ENCODE measurements at regions not wholly inside any gene's neighbourhood (a gene's known extent, or its start where the extent isn't known, plus 50 kb on each side); places are given as distances from the start of the nearest gene placed in this dataset.

DNA sequence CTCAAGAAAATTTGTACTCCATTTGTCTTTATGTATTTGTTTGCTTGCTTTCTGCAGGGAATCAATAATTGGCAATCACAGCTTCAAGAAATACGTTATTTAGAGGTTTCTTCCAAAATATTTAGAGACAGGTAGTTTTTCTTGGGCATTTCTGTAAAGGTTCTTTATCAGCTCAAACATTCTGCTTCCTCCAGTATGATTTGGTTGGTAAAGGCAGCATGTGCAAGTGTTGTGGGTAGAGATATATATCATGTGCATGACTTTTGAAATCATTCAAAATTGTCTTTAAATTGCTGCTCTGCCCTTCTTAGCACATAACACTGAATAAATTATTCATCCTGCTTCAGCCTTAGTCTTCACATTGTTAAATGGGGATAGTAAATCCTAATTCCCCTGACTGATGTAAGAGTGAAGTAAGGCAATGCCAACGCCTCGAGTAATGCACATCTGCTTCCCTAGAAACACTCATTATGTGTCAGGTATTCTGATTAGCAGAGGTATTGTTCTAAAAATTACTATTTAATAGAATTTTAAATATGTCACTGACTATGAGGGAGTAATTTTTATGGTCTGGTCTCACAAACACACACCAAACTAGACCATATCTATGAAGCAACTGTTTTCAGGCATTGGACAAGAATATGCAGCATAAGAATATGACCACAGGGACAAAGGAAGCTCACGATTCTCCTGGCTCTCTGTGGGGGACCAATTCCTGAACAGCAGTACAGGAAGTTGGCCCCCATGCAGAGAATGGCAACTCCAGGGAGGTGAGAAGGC lies 77.3 kb upstream of the AKR1E2 start:
- no peaks in the 10 kb centered on the region for H3K9me3 Mint-ChIP-seq
- H3K4me1 Mint-ChIP-seq, result no peaks in the 10 kb centered on the region
- no peaks in the 10 kb centered on the region for H3K36me3 Mint-ChIP-seq

DNA sequence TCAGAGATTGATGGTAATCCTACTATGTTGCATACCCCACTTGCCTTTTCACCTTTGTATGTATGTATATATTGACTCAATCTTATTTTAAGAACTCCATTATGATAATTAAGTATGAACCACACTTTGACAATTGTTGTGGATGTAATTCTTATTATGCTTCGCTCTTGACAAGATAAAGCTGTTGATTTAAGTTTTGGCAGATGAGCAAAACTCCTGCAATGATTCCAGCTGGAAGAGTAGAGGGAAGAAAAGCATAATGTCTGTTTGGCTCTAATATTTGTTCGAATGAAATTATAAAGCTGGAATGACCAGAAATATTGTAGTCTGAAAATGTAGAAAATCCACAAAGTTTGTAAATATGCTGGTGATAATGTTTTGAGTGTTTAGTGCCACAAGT lies 83.8 kb upstream of the AKR1E2 start:
- Mint-ChIP-seq H3K27ac (no peak overlapping the region), H3K36me3 (no peaks in the 10 kb centered on the region), H3K4me3 (no peak overlapping the region), H3K27me3 (peaks cover 36% of the 10 kb centered on the region), H3K9me3 (no peaks in the 10 kb centered on the region), H3K4me1 (no peaks in the 10 kb centered on the region)
- no peak for DNase-seq

More for the DNA sequence above, 77.3 kb upstream of the AKR1E2 start:
- Mint-ChIP-seq H3K4me3 (no peak overlapping the region), H3K27me3 (peaks cover 39% of the 10 kb centered on the region), H3K27ac (no peak overlapping the region)
- DNase-seq, result no peak

DNA sequence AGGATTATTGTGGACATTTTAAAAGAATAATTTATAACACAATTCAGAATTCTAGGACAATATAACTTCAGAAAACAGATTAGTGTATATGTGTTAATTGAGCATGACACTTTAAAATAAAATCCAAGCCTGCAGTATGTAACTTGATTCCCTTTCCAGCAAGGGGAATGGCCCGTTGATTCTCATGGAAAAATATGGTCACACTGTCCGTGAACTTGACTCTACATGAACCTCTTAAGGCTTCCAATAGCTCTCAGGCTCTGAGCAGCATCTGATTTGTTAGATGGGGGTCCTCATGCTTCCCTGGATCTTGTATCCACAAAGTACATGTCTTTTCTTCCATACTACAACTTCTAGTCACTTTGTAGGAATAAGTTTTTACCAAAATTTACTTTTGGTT lies 85.5 kb upstream of the AKR1E2 start:
- Mint-ChIP-seq H3K4me3 (no peak overlapping the region), H3K4me1 (no peaks in the 10 kb centered on the region), H3K36me3 (no peaks in the 10 kb centered on the region), H3K27me3 (peaks cover 36% of the 10 kb centered on the region), H3K9me3 (no peaks in the 10 kb centered on the region), H3K27ac (no peak overlapping the region)
- no peak for DNase-seq

- H3K4me1 Mint-ChIP-seq, result no peaks in the 10 kb centered on the region
- no peak overlapping the region for H3K27ac Mint-ChIP-seq
- no peaks in the 10 kb centered on the region for H3K9me3 Mint-ChIP-seq
- H3K36me3 Mint-ChIP-seq, result no peaks in the 10 kb centered on the region
- DNase-seq, result no peak
- H3K27me3 Mint-ChIP-seq, result peaks cover 20% of the 10 kb centered on the region
- no peak overlapping the region for H3K4me3 Mint-ChIP-seq
Measured at GRCh38 chr10:4736608-4737007, 89.4 kb upstream of the AKR1E2 start.

DNA sequence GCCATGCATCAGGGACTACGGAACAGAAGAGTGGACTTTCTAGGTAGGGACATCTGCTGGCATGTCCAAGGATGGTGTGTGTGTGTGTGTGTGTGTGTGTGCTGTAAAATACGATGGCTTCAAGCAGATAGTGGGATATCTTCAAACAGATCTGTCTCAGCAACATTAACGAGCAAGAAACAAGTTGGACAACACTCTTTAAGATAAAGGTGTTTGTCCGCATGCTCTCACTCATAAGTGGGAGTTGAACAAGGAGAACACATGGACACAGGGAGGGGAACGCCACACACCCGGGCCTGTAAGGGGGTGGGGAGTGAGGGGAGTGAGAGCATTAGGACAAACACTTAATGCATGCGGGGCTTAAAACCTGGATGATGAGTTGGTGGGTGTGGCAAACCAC lies 89.8 kb upstream of the AKR1E2 start:
- H3K9me3 Mint-ChIP-seq, result no peaks in the 10 kb centered on the region
- DNase-seq, result no peak
- H3K27ac Mint-ChIP-seq, result no peak overlapping the region
- peaks cover 20% of the 10 kb centered on the region for H3K27me3 Mint-ChIP-seq
- no peaks in the 10 kb centered on the region for H3K36me3 Mint-ChIP-seq
- no peaks in the 10 kb centered on the region for H3K4me1 Mint-ChIP-seq
- H3K4me3 Mint-ChIP-seq, result no peak overlapping the region

- H3K27ac Mint-ChIP-seq, result no peak overlapping the region
- no peak for DNase-seq
- H3K27me3 Mint-ChIP-seq, result peaks cover 20% of the 10 kb centered on the region
- no peaks in the 10 kb centered on the region for H3K9me3 Mint-ChIP-seq
- H3K4me1 Mint-ChIP-seq, result no peaks in the 10 kb centered on the region
- no peaks in the 10 kb centered on the region for H3K36me3 Mint-ChIP-seq
- H3K4me3 Mint-ChIP-seq, result no peak overlapping the region
Measured at GRCh38 chr10:4733843-4734224, 92.2 kb upstream of the AKR1E2 start.

DNA sequence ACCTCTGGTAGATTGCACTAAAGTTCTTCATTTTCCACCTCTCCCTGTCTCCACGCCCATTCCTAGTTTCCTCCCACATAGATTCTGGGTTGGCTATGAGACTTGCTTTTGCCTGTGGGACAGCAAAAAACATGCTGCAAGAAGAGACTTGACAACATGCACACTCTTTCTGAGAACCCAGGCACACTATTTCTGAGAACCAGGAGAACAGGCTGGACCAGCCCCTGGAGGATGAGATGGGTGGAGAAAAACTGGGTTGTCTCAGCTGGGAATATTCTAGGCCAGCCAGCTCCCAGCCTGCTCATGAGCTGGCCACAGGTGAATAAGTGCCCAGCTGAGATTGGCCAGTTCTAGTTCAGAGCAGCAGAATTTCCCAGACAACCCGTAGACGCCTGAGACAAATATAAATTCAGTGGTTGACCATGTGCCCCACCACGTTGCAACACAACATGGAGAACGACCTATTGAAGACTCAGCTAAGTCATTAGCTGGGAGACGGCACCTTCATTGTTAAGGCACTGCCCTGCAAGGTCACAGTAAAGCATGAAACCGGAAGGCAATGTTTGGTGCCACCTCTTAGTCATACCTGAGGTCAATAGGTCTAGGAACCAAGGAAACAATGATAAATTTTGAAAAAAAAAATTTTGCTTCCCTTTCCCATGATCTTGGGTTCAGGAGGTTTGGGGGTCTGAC lies 92.7 kb upstream of the AKR1E2 start:
- Mint-ChIP-seq H3K4me1 (no peaks in the 10 kb centered on the region), H3K27me3 (peaks cover 15% of the 10 kb centered on the region), H3K27ac (no peak overlapping the region), H3K4me3 (no peak overlapping the region), H3K36me3 (no peaks in the 10 kb centered on the region), H3K9me3 (no peaks in the 10 kb centered on the region)
- DNase-seq, result no peak

GRCh38 chr10:4730998-4731397 lies 95.0 kb upstream of the AKR1E2 start:
- Mint-ChIP-seq H3K27me3 (peaks cover 14% of the 10 kb centered on the region), H3K4me1 (peaks cover 4% of the 10 kb centered on the region), H3K4me3 (no peak overlapping the region), H3K9me3 (no peaks in the 10 kb centered on the region), H3K27ac (no peak overlapping the region), H3K36me3 (no peaks in the 10 kb centered on the region)
- DNase-seq, result no peak

DNA sequence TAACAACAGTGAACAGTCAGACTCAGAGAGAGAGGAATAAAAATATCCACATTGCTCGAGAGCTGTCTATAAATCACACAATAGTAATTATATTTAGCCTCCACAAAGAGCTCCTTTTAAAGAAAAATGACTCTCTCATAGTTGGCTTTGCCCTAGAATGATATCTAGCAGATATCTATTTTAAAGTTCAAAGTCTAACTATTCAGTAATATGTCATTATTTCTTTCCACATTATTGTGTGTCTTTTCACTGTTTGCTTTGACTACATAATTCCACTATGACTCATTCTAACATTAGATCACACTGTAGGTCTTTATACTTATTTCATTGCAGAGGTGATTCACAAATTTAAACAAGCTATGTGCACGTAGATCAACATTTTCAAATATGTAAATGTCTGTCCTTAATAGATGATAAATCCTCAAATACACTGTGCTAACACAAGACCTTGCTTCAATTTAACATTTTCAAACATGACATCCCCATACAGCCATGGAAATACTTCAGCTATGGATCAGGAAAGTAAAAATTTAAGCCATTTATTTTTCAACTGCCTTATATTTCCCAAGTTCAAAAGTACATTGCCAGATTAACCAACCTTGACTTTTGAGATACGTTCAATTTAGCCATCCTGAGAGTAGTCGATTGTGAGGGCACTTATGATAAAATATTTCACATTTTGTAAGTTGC lies 99.9 kb upstream of the AKR1E2 start:
- peaks cover 4% of the 10 kb centered on the region for H3K4me1 Mint-ChIP-seq
- H3K36me3 Mint-ChIP-seq, result peaks cover 1% of the 10 kb centered on the region
- DNase-seq, result no peak
- H3K27ac Mint-ChIP-seq, result no peak overlapping the region
- no peaks in the 10 kb centered on the region for H3K9me3 Mint-ChIP-seq
- no peak overlapping the region for H3K4me3 Mint-ChIP-seq
- H3K27me3 Mint-ChIP-seq, result peaks cover 3% of the 10 kb centered on the region

GRCh38 chr10:4723860-4724259 lies 102.1 kb upstream of the AKR1E2 start:
- peaks cover 1% of the 10 kb centered on the region for H3K36me3 Mint-ChIP-seq
- H3K4me1 Mint-ChIP-seq, result peaks cover 4% of the 10 kb centered on the region
- no peak overlapping the region for H3K4me3 Mint-ChIP-seq
- DNase-seq, result no peak
- H3K9me3 Mint-ChIP-seq, result no peaks in the 10 kb centered on the region
- no peak overlapping the region for H3K27ac Mint-ChIP-seq
- peaks cover 8% of the 10 kb centered on the region for H3K27me3 Mint-ChIP-seq

GRCh38 chr10:4721999-4722753 lies 103.8 kb upstream of the AKR1E2 start:
- Mint-ChIP-seq H3K4me3 (no peak overlapping the region), H3K36me3 (peaks cover 1% of the 10 kb centered on the region), H3K27ac (no peak overlapping the region), H3K27me3 (peaks cover 16% of the 10 kb centered on the region), H3K4me1 (peaks cover 6% of the 10 kb centered on the region), H3K9me3 (no peaks in the 10 kb centered on the region)
- no peak for DNase-seq

- Mint-ChIP-seq H3K36me3 (peaks cover 1% of the 10 kb centered on the region), H3K27me3 (peaks cover 12% of the 10 kb centered on the region), H3K9me3 (no peaks in the 10 kb centered on the region), H3K27ac (no peak overlapping the region), H3K4me1 (peaks cover 2% of the 10 kb centered on the region), H3K4me3 (no peak overlapping the region)
- no peak for DNase-seq
Measured at GRCh38 chr10:4720463-4720862, 105.5 kb upstream of the AKR1E2 start.

DNA sequence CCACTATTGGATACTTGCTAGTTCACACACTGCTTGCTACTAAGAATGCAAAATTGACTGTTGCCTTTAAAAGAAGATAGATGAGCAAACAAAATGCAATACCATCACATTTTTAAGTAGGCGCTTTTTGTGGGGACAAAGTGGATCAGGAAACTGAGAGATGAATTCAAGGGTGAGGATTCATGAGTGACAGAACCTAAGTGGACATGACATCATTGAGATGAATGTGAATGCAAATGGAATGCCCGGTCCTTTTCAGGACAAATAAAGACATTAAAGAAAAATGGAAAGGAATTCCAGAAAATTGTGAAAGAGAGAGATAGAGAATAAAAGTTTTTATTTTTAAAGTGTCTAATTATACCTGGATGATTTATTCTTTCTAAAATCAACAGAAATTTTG lies 106.3 kb upstream of the AKR1E2 start:
- Mint-ChIP-seq H3K4me1 (peaks cover 2% of the 10 kb centered on the region), H3K36me3 (peaks cover 1% of the 10 kb centered on the region), H3K27me3 (peaks cover 16% of the 10 kb centered on the region), H3K9me3 (no peaks in the 10 kb centered on the region), H3K4me3 (no peak overlapping the region), H3K27ac (no peak overlapping the region)
- DNase-seq, result no peak

- peaks cover 16% of the 10 kb centered on the region for H3K27me3 Mint-ChIP-seq
- peaks cover 1% of the 10 kb centered on the region for H3K36me3 Mint-ChIP-seq
- no peak for DNase-seq
- no peak overlapping the region for H3K27ac Mint-ChIP-seq
- H3K4me1 Mint-ChIP-seq, result peaks cover 2% of the 10 kb centered on the region
- H3K4me3 Mint-ChIP-seq, result no peak overlapping the region
- no peaks in the 10 kb centered on the region for H3K9me3 Mint-ChIP-seq
Measured at GRCh38 chr10:4719036-4719435, 107.0 kb upstream of the AKR1E2 start.

DNA sequence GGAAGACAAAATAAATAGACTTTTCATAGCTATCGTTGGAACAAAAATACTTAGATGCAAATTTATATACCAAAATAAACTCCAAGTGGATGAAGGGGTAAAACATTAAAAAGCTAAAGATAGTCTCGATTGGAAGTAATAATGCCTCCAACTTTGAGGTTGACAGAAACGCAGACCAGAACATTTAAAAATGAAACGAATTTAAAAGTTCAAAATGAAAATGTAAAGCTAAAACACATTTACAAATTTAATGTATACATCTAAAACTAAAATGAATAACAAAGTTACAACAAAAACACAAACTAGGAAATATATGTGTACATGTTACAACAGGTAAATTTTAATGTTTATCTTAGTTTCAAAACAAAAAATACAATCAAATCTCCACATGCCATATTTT lies 107.5 kb upstream of the AKR1E2 start:
- DNase-seq, result no peak

More for the DNA sequence above, 107.5 kb upstream of the AKR1E2 start:
- H3K4me1 Mint-ChIP-seq, result peaks cover 2% of the 10 kb centered on the region
- H3K9me3 Mint-ChIP-seq, result no peaks in the 10 kb centered on the region
- H3K4me3 Mint-ChIP-seq, result no peak overlapping the region
- H3K36me3 Mint-ChIP-seq, result peaks cover 1% of the 10 kb centered on the region
- no peak overlapping the region for H3K27ac Mint-ChIP-seq
- H3K27me3 Mint-ChIP-seq, result peaks cover 16% of the 10 kb centered on the region

Measured in activated naive CD8-positive, alpha-beta T cell treated with anti-CD3 and anti-CD28 coated beads for 36 hours (primary cell).